Esophagus squamous epithelium (tissue), 4 donors: ENCODE measurements at regions not wholly inside any gene's neighbourhood (a gene's known extent, or its start where the extent isn't known, plus 50 kb on each side); places are given as distances from the start of the nearest gene placed in this dataset.

Experiments
- POLR2A ChIP-seq, 4 donors: fragments of 450-650 bp; IDR thresholded peaks; one replicate each; pipeline ENCODE4 v1.6.1; 2017; ENCODE audit warnings: antibody characterized with exemption in 4 of 4, mild to moderate bottlenecking in 4 of 4, moderate library complexity in 3 of 4
- TF ChIP-seq, protein P1 (sequence below), 6 experiments: fragments of 450-650 bp in 4 of 6; fragments of 200-600 bp in 2 of 6; sonication (generic) in 2 of 6; IDR thresholded peaks; one replicate each; pipeline ENCODE4 v1.5.1; 2016 to 2019; ENCODE audit warnings: antibody characterized with exemption in 6 of 6, mild to moderate bottlenecking in 4 of 6, moderate library complexity in 4 of 6

- TF ChIP-seq, protein P1, sequence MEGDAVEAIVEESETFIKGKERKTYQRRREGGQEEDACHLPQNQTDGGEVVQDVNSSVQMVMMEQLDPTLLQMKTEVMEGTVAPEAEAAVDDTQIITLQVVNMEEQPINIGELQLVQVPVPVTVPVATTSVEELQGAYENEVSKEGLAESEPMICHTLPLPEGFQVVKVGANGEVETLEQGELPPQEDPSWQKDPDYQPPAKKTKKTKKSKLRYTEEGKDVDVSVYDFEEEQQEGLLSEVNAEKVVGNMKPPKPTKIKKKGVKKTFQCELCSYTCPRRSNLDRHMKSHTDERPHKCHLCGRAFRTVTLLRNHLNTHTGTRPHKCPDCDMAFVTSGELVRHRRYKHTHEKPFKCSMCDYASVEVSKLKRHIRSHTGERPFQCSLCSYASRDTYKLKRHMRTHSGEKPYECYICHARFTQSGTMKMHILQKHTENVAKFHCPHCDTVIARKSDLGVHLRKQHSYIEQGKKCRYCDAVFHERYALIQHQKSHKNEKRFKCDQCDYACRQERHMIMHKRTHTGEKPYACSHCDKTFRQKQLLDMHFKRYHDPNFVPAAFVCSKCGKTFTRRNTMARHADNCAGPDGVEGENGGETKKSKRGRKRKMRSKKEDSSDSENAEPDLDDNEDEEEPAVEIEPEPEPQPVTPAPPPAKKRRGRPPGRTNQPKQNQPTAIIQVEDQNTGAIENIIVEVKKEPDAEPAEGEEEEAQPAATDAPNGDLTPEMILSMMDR (IDR thresholded peaks at IDR 0.05): no peak
- no peak for TF ChIP-seq POLR2A (IDR thresholded peaks at IDR 0.05)
Observed at GRCh38 chr20:23206995-23207394, 120.9 kb upstream of the CD93 start.
